Right forelimb (tissue), 1 donor: ENCODE measurements at regions not wholly inside any gene's neighbourhood (a gene's known extent, or its start where the extent isn't known, plus 50 kb on each side); places are given as distances from the start of the nearest gene placed in this dataset.
A peak's percentile ranks its signal among the peaks of the same experiment; 100 is the strongest.
"Not testable (repeated sequence)": the region's sequence is repeated elsewhere in the genome, so short reads cannot be mapped to it uniquely, and the experiment has no call there.

Experiments
- DNase-seq: peaks from one replicate; pipeline ENCODE4 v3.0.0-alpha.2; 2018

DNA sequence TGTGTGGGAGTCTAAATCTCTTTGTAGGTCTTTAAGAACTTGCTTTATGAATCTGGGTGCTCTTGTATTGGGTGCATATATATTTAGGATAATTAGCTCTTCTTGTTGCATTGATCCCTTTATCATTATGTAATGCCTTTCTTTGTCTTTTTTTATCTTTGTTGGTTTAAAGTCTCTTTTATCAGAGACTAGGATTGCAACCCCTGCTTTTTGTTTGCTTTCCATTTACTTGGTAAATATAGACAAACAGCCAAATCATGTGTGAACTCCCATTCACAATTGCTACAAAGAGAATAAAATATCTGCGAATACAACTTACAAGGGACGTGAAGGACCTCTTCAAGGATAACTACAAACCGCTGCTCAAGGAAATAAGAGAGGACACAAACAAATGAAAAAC lies 198.2 kb upstream of the APCDD1 start:
- not testable (repeated sequence) for DNase-seq

DNA sequence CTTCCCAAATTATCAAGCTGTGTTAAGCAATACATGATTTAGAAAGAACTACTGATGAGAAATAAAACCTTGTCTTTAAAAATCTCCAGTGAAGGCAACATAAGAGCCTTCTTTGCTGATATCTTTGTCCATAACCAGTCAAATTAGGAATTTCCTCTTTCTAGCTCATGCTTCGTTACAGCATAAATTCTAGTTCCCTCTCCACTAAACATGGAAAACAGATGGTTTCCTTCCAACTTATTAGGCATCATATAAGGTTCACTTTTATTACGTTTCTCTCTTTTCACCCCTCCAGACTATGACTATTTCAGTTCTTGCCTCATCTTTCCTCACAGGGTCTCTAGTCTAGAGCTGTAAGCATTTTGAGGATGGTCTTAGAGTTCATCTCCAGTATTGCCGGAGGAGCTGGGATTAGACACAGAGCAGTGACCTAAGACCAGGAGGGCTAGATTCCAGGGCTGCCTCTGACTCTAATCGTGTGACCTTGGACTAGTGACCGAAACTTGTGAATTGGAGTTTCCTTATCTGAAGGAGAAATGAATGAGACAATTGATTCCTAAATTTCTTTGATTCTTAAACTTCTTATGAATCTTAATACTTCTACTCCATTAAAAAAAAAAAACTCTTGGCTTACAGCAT lies 195.5 kb upstream of the APCDD1 start:
- peak; percentile 2 for DNase-seq

DNA sequence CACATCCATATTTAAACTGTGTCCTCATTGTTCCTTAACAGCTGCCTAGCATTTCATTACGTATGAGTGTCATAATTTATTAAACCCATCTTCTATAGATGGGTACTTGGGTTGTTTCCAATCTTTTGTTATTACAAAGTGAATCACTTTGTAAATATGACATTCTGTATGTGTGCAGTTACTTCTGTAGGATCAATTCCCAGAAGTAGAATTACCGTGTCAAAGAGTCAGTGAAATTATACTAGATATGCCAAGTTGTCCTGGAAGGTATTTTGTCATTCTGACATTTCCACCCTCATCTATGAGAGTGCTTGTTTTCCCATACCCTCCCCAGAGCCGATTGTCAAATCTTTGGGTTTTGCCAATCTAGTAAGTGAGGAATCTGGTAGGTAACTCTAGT lies 194.5 kb upstream of the APCDD1 start:
- DNase-seq: no peak

DNA sequence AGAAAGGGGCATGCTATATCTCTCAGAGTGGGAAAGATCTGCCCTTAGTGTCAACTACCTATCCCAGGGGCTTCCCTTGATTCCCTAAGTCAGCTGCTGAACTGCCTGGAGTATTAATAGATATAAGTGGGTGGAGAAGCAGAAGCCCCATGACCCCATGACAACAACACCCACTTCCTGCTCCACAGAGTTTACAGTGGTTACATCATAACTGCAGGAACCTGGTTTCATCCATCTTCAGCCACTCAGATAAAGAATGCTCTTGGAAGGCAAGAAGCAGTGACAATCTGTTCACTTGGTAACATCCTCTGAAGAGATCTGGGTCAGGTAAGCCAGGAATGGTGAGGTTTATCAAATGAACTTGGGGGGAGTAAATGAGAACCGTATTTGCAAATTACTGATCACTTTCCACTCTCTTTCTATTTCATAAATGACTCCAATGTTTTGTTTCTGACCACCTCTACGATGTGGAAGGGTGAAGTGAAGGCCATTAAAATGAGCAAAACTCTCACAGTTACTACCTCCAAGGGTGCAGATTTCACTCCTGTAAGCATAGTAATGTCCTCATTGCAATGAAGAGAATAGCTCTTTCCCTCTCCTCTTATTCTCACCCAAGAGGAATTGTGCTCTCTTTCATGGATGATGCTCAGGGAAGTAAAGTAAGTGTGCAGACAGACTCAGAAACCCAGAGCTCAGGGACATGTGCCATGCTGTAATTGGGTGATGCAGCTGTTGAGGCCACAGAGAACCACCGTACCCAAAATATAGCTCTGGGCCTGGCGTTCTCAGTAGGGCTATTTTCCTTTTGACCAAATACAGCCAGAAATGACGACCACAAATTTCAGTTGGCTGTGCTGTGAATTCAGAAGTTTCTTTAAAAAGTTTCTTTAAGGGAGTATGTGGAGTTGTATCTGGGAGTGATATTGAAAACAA lies 192.8 kb upstream of the APCDD1 start:
- DNase-seq: peak; percentile 31

DNA sequence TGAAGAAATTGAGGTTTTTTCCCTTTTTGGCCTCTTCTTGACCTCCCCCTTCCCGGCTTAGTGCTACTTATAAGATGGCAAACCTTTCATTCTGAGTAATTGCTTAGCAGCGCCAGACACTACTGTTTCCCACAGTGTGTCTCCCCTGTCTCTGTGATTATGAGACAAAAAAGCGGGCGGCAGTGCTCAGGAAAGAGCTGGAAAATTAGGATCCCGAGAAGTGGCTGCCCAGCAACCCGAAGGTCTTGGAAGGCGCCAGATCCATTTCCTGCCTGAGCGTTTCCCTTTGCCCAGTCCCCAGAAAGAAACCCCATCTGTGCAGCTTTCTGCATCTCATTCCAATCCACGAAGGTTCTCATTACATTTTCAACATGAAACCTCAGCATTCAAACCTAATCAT lies 191.9 kb upstream of the APCDD1 start:
- peak; percentile 47 for DNase-seq

DNA sequence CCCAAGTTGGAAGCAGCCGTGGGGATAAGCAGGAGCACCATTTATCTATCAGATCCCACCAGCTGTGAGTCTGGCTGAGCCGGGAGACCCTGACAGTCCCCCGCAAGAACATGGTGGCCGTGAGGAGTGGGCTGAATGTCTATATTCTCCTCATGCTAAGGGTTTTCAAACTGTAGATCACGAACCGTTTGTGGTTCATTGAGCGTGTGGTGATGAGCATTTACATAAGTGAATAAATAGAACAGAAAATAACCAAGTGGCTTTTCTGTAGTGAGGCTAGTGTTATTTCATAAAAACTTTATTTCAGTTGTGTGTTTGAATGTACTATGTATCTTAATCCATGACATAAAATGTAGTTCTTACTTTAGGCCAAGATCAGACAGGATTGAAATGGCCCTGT lies 190.2 kb upstream of the APCDD1 start:
- peak; percentile 30 for DNase-seq

DNA sequence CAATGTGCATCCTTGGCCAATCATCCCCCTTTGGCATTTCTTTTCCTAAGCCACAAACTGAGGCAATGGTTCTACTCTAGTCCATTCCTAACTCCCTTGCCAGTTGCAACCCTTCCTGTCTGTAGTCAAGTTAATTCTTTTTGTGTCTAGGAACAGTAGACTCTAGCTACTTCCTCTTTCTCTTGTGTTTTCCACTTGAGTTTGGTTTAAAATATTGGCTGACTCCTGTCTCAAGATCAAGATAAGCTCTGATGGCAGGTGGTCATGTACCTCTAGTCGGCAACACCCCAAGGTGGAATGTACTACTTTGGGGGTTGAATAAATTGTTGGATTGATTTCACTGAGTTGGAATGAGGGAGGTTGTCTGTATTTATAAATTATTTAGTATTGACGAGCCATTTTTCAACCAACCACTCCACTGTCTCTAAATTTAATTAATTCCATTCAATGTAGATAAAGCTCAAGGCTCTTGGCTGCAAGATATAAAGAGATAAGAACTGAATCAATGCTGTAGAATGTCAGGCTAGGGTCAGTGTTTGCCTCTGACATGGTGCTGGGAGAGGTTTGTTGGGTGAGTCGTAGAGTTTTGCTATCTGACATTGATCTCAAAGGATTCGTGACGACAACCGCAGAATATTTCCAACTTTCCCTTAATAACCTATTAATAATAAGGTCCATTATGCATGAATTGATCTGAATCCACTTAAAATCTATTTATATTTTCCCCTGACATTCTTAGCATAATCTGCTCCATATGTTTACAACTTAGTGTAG lies 188.7 kb upstream of the APCDD1 start:
- no peak for DNase-seq

DNA sequence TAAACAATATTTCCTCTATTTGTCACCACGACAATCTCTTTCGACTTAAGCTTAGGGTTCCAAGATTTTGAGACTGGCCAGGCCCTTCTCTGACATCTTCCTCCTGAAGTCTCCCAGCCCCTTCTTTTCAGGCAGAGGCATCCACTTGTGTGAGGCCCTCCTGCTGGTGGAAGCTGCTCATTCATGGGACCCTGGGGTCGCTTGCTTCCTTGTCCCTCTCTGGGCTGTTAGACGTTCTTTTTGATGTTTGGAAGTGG lies 188.2 kb upstream of the APCDD1 start:
- DNase-seq: no peak

DNA sequence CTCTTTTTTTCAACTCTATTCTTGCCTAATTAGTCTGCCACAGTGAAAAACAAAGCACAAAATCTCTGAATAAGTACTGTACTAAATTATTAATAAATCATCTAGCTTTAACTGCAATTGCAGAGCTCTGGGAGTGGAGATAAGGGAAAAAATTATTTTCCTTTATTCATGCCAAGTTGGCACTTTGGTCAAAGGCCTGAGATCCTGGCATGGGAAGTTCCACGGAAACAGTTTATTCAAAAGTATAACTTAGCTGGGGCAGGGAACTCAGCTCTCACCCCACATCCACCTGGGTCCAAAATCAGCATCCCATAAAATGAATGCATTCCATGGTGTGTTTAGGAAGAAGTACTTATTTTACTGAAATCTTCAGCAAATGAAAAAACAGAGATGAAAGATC lies 185.2 kb upstream of the APCDD1 start:
- DNase-seq: no peak

DNA sequence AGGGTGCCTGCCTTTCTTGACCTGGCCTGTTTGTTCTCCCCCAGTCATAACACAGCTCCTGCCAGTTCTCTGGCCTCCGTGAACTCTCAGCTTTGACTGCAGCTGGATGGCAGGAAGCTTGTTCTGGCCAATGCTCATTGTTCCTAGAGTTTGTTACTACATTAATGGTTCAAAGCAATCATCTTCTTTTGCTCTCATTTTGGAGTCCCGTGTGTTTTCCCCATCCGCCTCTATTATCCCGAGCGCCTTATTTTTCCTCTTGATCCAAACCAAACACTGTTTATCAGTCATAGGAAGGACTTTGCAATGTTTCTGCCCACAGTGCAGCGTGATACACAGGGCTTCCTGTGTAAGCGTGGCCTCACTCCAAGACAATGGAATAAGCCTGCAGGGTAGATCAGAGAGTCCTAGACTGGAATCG lies 184.3 kb upstream of the APCDD1 start:
- DNase-seq: no peak

DNA sequence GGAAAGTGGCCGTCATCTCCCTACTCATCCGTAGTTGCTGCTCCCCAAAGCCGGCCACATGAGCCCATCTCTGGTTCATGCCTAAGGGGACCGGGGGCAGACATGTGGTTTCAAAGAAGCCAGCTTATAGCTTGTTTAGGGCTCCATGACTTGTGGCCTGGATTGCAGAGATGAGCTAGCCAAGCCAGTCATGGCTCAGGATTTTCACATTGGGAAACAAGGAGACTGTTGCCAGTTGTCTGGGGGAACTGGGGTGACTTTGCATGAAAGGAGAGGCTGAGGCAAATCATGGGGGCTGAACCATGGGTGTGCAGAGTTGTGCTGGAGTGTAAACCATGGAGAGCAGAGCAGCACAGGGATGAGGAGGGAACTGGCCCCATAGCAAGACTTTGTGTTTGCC lies 183.0 kb upstream of the APCDD1 start:
- no peak for DNase-seq

DNA sequence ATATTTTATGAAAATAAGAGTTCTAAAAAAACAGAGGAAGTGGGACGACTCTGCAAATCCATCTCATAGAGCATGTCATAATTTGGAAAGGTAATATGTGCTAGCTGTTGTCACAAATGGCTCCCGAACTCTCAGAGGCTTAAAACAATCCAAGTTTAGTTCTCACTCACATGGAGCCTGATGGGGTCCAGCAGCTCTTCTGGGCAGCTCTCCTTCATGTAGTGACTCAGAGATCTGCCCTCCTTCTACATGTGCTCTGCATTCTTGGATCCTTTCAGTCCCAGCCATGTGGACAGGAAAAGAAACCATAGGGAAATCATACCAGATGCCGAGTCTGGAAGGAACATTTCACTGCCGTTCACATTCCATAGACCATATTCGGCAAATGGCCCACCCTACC lies 180.1 kb upstream of the APCDD1 start:
- DNase-seq: no peak

DNA sequence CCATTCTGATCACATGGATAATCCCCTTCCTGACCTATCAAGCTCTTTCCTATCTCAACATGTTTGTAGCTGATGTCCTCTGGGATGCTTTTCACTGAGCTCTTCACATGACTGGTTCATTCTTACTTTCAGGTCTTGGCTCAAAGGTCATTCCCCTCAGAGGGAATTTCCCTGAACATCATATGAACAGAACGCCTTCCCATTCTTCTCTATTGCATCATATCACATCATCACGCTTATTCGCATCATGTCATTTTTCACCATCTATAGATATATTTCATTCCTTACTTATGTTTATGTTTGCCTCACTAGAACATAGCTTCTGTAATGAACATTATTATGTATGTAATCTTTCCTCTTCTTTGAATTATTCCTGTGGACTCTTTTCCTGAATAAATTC lies 178.9 kb upstream of the APCDD1 start:
- no peak for DNase-seq

DNA sequence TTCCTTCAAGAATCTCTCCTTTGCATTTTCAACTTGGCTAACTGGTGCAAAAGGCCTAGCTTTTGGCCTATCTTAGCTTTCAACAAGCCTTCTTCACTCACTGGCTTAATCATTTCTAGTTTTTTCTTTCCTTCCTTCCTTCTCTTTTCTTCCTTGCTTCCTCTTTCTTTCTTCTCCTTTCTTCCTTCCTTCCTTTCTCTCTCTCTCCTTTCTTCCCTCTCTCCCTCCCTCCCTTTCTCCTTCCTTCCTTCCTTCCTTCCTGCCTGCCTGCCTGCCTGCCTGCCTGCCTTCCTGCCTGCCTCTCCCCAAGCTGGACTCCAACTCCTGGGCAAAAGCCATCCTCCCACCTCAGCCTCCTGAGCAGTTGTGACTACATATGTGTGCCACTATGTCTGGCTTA lies 176.2 kb upstream of the APCDD1 start:
- no peak for DNase-seq

DNA sequence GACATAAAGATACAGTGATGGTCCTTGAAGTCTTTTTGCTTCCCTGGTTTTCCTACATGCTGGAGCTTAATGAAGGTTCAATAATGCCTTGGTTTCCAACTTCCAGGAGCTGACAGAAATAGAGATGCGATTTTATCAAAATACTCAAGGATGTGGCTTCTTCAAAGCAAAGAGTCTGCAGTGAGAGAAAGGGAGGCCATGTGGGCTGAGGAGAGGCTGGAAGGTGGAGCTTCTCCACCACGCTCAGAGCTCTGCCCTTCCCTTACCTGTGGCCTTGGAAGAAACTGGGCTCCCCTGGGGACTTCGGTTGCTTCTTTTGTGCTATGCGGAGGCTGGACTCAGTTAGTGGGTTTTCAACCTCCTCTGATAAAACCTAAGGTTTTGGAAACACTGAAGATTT lies 175.0 kb upstream of the APCDD1 start:
- no peak for DNase-seq

DNA sequence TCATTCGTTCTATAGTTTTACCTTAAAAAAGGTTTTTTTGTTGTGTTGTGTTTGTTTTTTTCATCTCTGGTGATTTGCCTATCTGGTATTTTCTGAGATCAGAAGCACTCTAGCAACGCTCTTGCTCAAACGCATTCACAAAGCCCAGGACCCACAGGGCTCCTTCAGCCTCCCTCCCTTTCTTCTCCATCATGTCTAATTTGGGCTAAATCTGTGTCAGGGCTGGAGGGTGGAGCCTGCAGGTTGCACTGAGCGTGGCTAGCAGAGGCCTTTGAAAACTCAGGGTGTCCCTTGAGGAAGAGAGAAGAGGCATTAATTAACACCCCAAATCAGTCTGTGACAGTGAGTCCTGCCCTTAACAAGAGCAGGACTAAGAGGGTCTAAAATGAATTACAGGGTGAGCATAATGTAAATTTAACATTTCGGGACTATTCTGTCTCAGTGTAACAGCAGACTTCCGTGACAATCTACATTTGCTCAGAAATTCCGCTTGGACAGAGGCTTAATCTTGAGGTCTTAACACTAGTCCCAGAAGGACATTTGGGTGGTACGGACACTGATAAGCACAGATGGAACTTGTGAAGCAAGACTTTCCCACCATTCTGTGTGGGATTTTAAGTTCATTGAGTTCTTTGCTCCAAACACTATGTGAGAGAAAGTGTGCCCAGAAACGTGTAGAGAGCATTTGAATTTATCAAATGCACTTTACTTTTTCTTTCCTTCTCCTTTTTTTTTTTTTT lies 174.4 kb upstream of the APCDD1 start:
- DNase-seq: no peak

DNA sequence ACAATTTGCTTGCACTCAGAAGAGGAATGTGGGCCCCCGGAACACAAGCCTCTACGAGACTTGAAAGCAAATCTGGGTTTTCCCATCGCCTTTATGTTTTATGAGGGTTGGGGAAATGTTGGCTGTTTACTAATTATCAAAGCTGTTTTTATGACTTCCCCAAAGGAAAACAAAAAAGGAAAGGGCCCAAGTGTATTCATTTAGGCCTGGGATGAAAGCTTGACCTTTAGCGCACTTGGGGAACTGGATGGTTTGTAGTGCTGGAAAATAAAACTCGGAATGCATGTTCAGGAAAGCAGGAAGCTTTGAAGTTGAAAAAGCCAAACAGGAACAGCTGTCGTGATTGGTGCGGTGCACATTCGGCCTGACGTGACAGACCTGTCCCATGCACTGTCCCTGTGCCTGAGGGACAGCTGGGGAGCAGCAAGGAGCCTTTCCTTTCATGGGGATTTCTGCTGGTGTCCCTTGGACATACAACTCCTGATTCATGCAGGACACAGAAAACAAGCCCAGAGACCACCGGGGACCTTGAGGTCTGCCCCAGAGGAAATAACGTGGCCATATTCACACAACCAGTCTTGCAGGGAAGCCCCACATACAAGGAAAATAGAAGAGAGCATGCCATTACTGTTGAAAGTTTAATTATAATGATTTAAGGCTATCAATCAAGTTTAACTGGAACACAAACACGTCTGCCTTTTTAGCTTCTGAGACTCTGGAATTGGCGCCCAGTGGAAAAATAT lies 169.7 kb upstream of the APCDD1 start:
- DNase-seq: no peak

DNA sequence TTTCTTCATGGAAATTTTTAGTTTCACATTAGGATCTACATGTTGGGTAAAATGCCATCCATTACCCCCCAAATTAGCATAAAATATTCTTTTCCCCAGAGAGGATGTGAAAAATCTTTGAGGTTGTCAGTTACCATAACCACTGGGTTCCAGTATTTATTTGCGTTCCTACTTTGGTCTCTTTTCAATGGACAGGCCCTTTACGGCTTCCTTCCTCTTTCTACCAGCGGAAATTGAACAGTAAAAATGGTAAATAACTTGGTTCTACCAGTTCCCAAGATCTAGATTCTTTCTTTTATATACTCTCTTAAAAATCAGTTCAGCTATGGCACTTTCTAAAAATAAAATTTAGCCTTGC lies 169.2 kb upstream of the APCDD1 start:
- no peak for DNase-seq

DNA sequence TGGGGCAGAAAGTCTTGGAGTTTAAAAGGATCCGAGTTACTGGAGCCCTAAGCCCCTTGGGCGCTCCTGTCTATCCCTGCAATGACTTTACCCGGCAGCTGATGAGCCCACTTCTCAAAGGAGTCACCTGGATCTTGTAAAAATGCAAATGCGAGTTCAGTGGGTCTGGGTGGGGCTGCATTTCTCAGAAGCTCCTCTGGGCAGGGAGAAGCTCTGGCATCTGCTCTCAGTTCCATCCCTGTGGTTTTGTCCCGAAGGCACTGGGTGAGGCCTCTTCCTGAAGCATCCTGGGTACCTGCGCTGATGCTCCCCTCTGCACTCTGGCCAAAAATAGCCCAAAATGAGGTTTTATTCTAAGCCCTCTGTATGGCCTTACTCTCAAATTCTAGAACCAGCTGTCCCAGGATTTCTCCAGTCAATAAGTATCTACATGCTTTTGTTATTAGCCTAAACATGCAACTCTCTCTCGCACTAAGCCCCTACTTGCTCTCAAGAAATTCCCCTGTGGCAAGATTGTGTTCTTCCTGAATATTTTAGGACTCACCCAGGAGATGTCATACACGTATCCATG lies 167.8 kb upstream of the APCDD1 start:
- no peak for DNase-seq

DNA sequence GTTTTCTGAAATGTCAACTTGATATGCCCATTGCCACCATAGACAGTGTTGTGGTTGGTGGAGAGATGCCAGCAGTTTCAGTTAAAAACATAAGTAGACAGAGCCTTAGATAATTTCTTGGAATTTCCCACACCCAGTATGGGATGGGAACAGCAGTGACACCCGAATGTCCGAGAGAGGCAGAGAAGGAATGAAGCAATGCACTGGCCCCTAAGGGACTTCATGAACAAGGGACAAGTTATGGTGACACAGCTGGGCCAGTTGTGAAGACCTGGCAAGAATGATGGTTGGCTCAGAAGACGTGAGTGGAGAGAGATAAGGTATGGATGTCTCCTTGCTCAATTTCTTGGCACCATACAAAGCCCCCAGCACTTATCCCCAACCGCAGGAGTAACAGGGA lies 165.2 kb upstream of the APCDD1 start:
- DNase-seq: no peak

DNA sequence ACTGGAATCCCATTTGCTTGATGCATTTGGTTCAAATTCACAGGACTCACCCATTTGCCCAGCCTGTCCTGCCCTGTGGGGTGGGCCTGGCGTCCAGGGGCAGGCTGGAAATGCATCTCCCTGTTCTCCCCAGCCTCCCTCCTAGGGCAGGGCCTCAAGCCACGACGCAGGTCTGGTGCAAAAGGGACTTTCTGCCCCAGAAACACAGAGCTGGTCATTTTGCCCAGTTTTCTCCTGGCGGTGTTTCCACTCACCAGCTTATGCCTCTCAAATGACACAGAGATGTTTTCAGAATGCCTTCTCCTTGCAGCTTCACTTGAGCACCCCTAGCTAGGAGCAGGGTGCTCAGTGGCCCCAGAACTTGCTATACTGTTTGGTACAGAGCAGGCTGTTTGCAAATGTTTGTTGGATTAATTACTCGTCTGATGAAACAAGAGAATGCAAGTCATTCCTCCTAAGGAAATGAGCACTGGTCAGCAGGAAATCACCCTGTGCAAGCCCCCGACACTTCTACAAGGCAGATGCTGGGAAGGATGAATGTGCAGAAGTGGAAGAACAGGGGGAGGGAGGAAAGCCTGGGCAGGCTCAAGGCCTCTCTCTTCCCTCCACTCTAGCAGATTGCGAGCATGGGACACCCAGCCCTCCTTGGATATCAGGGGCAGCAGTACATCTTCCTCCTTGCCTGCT lies 164.3 kb upstream of the APCDD1 start:
- DNase-seq: no peak
